Left lung (tissue), 4 donors: ENCODE measurements at regions not wholly inside any gene's neighbourhood (a gene's known extent, or its start where the extent isn't known, plus 50 kb on each side); places are given as distances from the start of the nearest gene placed in this dataset.

Experiments
- ATAC-seq: fragments of 200-7000 bp; cut with Tn5 transposase; one replicate; pipeline ENCODE4 v1.9.1; 2020; ENCODE audit warnings: moderate library complexity
- DNase-seq, 4 donors: peaks; one replicate each; pipeline ENCODE4 v3.0.0-alpha.2; 2013 to 2020
- H3K27ac ChIP-seq, 2 donors: fragments of 200-600 bp; sonication (generic) in 1 of 2; one replicate each; pipeline versions ENCODE4 v1.5.0 to v1.8.0; 2020 to 2021
- H3K27me3 ChIP-seq, 2 donors: fragments of 200-600 bp; sonication (generic) in 1 of 2; one replicate each; pipeline versions ENCODE4 v1.5.0 to v1.8.0; 2020 to 2021
- H3K36me3 ChIP-seq, 2 donors: fragments of 200-600 bp; sonication (generic) in 1 of 2; one replicate each; pipeline versions ENCODE4 v1.5.0 to v1.8.0; 2020 to 2021
- H3K4me1 ChIP-seq, 2 donors: fragments of 200-600 bp; one replicate each; pipeline ENCODE4 v1.8.0; 2021
- H3K4me3 ChIP-seq, 2 donors: fragments of 200-600 bp; sonication (generic) in 1 of 2; one replicate each; pipeline versions ENCODE4 v1.5.0 to v1.8.0; 2020 to 2021; ENCODE audit warnings: mild to moderate bottlenecking in 1 of 2
- H3K9me3 ChIP-seq, 2 donors: fragments of 200-600 bp; sonication (generic) in 1 of 2; one replicate each; pipeline versions ENCODE4 v1.5.0 to v1.8.0; 2020 to 2021
- intact Hi-C, 2 donors: fragments of 100-400 bp; cut with DNase I; formaldehyde crosslinking; loops; one replicate each; pipeline versions ENCODE4 v1.11.2 to v1.14.2; 2022
- TF ChIP-seq, protein P1 (sequence below), 2 donors: fragments of 200-600 bp; sonication (generic) in 1 of 2; IDR thresholded peaks; one replicate each; pipeline versions ENCODE4 v1.5.0 to v1.8.0; 2021; ENCODE audit warnings: antibody characterized with exemption in 2 of 2
- donor health status: DM: no; HTN: yes; CAD: no.
- donor health status: DM: no; HTN: no; CAD: no.

DNA sequence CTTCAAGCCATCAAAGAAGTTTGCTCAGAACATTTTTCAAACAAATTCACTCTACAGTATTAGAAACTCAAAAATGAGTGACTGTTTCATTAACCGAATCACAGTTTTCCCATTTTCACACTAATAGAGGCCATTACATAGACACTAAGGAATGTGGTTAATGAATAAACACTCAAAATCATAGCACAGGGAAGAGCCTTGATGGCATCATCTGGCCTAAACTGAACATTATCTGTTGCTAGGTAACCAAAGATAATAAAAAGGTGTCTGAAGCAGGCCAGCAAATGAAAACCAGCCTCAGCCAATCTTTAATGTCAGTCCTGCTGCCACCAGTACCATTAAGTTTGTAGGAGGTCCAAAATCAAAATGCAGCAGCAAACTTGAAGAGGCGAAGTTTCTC, 492.4 kb upstream of the STEAP1 start:
- ATAC-seq (no peak), DNase-seq (no peak)
- Histone ChIP-seq H3K36me3 (no peaks in the 10 kb centered on the region), H3K27me3 (no peaks in the 10 kb centered on the region), H3K27ac (no peak overlapping the region), H3K4me1 (no peaks in the 10 kb centered on the region), H3K4me3 (no peak overlapping the region), H3K9me3 (no peaks in the 10 kb centered on the region)
- TF ChIP-seq, protein P1, sequence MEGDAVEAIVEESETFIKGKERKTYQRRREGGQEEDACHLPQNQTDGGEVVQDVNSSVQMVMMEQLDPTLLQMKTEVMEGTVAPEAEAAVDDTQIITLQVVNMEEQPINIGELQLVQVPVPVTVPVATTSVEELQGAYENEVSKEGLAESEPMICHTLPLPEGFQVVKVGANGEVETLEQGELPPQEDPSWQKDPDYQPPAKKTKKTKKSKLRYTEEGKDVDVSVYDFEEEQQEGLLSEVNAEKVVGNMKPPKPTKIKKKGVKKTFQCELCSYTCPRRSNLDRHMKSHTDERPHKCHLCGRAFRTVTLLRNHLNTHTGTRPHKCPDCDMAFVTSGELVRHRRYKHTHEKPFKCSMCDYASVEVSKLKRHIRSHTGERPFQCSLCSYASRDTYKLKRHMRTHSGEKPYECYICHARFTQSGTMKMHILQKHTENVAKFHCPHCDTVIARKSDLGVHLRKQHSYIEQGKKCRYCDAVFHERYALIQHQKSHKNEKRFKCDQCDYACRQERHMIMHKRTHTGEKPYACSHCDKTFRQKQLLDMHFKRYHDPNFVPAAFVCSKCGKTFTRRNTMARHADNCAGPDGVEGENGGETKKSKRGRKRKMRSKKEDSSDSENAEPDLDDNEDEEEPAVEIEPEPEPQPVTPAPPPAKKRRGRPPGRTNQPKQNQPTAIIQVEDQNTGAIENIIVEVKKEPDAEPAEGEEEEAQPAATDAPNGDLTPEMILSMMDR (IDR thresholded peaks at IDR 0.05), result no peak
- intact Hi-C loops, result no loop called here

DNA sequence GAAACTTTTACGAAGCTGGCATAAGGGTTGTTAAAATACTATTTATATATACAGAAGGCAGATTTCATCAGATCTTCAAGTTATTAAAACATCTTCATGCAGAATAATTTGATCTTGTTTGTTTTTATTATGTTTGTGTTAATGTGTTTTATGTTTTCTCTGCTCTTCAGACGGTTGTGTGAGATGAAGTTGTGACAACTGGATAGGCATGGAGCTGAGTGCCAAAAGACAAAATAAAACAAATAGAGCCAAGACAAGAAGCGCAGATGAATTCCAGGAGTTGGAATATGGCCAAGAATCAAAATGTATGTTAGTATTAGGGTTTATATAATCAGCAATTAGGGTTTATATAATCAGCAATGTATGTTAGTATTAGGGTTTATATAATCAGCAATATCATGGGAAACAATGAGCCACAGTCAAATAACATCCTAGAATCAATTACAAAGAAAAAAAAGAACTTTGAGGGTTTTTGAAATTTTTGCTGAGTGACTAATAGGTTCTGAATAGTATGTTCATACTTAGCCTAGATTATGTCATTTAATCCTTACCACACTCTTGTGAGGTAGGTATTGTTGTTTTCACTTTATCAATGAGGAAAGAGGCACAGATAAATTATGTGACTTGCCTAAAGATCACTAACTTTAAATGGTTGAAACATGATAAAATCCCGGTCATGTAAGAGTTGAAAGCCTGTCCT, 488.0 kb upstream of the STEAP1 start:
- TF ChIP-seq, protein P1 (IDR thresholded peaks at IDR 0.05), result no peak
- no peak for ATAC-seq
- peaks cover 0 to 5% of the 10 kb centered on the region in 2 donors for H3K9me3 ChIP-seq
- intact Hi-C loops, result no loop called here
- no peak overlapping the region for H3K27ac ChIP-seq
- H3K4me3 ChIP-seq, result no peak overlapping the region
- H3K27me3 ChIP-seq, result no peaks in the 10 kb centered on the region
- H3K4me1 ChIP-seq, result no peaks in the 10 kb centered on the region
- H3K36me3 ChIP-seq, result no peaks in the 10 kb centered on the region
- no peak for DNase-seq

DNA sequence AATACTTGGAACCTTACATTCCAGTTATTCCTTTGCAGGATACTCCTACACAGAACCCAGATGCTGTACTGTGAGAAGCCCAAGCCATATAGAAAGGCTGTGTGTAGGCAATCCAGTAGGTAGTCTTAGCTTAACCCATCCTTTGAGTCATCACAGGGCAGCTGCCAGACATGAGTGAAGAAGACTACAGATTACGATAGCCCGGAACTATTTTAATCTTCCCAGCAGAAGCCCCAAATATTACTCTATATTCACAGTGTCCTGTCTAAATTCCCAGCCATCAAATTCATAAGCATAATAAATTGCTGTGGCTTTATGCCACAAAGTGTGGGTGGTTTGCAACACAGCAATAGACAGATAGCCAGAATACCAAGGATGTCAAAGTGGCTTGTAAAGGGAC, 474.1 kb upstream of the STEAP1 start:
- Histone ChIP-seq H3K36me3 (no peaks in the 10 kb centered on the region), H3K9me3 (peaks cover 0 to 11% of the 10 kb centered on the region in 2 donors), H3K27me3 (no peaks in the 10 kb centered on the region), H3K27ac (no peak overlapping the region), H3K4me1 (no peaks in the 10 kb centered on the region), H3K4me3 (no peak overlapping the region)
- intact Hi-C loops, result no loop called here
- no peak for ATAC-seq
- TF ChIP-seq, protein P1 (IDR thresholded peaks at IDR 0.05), result no peak
- no peak for DNase-seq

DNA sequence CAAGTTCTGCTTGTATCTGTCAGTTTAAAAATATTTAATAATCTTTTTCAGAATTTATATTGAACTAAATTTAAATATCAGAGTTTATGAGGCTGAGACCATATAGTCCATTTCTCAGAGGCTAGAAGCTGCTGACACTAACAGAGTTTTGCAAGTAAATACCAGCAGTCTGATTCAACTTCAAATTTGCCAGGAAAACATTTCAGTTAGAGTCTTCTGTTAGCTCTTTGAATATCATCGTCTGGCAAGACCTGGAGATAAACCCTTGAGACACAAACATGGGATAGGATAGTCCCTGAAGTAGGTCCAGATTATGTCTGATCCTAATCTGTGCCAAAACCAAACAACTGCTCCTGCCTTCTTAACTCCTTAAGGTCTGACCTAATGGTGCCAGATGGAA, 472.8 kb upstream of the STEAP1 start:
- peaks cover 0 to 11% of the 10 kb centered on the region in 2 donors for H3K9me3 ChIP-seq
- H3K4me3 ChIP-seq, result no peak overlapping the region
- H3K4me1 ChIP-seq, result no peaks in the 10 kb centered on the region
- ATAC-seq, result no peak
- no peak for DNase-seq
- H3K27me3 ChIP-seq, result no peaks in the 10 kb centered on the region
- no peaks in the 10 kb centered on the region for H3K36me3 ChIP-seq
- H3K27ac ChIP-seq, result no peak overlapping the region
- intact Hi-C loops, result no loop called here
- TF ChIP-seq, protein P1 (IDR thresholded peaks at IDR 0.05), result no peak

DNA sequence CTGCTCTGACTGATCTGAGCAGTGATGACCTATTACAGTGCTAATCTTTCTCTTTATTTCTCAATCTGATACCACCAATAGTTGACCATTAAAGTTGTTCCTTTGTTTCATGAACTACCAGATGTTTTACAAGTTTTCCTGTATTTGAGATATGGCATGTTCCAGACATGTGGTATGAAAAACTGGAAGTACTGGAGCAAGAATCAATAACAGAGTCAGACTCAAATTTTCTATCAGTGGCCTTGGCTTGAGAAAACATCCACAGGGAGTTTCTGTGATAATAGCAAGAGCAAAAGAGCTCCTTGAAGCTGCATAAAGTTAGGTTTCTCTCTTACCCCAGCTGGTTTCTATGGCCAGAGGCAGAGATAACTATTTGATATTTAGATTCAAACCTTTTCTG, 469.0 kb upstream of the STEAP1 start:
- no peak overlapping the region for H3K4me3 ChIP-seq
- ATAC-seq (no peak), DNase-seq (no peak)
- no peaks in the 10 kb centered on the region for H3K36me3 ChIP-seq
- intact Hi-C loops, result no loop called here
- TF ChIP-seq, protein P1 (IDR thresholded peaks at IDR 0.05), result no peak
- H3K4me1 ChIP-seq, result no peaks in the 10 kb centered on the region
- H3K27me3 ChIP-seq, result no peaks in the 10 kb centered on the region
- H3K9me3 ChIP-seq, result peaks cover 0 to 3% of the 10 kb centered on the region in 2 donors
- H3K27ac ChIP-seq, result no peak overlapping the region
